ENCODE measurements at regions not wholly inside any gene's neighbourhood (a gene's known extent, or its start where the extent isn't known, plus 50 kb on each side); places are given as distances from the start of the nearest gene placed in this dataset.

- FAIRE-seq: no peak
These were observed 168.8 kb downstream of the TANC2 start for GRCh38 chr17:63134867-63135266.

DNA sequence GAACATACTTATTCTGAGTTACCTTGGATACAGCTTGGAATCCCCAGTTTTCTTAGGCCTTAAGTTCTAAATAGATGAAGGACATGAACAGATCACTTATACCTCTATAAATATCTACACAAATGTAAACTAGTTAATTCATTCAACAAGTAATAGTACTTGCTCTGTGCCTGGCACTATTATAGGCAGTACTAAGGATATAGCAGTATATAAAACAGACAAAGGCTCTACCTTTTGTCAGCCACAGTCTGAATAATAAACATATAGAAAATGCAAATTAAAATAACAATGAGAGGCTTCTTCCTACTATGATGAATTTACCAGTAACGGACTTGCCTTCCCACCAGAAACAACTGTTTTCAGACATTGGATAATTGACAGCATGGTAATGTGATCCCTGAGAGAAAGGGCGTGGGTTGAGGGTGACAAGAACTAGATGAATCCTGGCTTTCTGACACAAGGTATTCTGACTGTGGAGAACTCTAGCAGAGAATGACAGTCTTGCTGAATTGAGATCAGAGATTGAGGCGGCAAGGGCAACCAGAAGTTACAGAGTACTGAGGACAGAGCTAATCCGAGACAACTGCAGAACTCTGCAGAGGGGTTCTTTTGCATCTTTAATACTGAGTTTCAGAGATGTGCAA is 170.5 kb downstream of the TANC2 start:
- FAIRE-seq: no peak

DNA sequence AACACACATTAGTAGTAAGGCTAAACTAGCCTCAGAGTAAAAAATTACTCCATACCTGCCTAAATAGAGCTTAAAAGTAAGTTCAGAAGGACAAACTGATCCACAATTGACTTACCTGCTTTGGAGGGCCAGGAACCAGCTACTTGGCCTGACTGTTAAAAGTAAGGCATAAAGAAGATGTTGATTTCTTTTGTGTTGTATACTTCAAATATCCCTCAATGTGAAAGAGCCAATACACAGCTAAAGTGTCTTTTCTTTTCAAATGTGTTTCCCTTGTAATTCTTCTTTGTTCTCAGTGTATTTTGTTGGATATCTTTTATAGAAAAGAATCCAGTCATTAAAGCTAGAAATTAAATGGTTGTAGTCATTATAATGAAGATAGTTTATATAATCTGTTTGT is 171.1 kb downstream of the TANC2 start:
- no peak for FAIRE-seq

DNA sequence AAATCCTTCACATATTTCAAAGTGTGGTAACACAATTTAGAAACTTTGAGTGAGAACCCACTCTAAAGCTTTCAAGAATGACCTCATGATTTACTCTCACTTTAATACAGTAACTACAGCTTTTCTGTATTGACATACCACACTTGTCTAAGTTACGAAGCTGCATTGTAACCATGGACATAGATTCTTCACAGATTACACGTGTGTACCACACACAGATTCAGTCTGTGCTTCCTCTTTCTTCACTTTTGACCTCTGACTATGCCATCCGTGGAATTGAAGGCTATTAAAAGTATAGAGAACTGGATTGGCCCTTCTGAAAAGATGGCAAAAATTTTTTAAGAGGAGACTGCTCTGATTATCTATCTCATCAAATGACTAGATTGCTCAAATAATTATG is 172.7 kb downstream of the TANC2 start:
- peak; percentile 79 for FAIRE-seq

DNA sequence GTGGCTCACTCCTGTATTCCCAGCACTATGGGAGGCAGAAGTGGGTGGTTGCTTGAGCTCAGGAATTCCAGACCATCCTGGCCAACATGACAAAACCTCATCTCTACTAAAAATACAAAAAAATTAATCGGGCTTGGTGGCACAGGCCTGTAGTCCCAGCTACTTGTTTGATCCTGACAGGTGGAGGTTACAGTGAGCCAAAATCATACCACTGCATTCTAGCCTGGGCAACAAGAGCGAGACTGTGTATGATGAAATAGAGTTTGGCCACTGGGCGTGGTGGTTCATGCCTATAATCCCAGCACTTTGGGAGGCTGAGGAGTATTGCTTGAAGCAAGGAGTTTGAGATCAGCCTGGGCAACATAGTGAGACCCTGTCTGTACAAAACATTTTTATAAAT is 173.3 kb downstream of the TANC2 start:
- FAIRE-seq: no peak

GRCh38 chr17:63140255-63140654 is 174.2 kb downstream of the TANC2 start:
- FAIRE-seq: peak; percentile 53

DNA sequence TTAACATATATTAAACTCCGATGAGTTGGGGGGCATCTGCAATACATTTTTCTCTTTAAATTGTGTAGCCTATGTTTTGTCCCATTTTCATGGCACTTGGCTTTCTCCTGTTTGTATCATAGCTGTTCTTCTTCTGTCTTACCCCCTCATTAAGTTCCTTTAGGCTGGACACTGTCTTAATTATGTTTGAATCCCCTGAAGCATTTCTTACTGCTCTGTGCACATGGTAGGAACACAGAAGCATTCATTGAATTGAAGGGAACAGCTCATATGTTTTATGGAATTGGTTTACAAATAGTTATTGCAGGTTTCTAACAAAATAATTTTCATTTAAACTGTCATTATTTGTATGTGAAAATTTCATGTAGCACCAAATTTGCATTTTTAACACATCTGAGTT is 176.8 kb downstream of the TANC2 start:
- no peak for FAIRE-seq

DNA sequence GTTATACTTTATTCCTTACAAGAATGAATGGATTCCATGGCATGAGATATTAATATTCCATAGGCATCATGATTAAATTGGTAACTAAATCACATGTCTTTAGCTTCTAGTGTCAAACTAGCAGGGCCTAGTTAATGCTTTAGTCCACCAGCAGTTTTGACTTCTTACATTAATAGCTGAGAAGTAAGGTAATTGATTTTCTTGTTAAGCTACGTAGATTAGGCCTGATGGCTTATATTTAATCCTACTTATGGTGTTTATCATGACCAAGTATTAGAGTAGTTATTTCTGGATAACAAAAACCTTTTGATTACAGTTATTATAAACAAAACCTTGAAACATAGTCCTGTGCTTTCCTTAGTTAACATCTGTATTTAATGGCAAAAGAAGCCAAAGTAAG is 184.5 kb downstream of the TANC2 start:
- no peak for FAIRE-seq

- FAIRE-seq: no peak
These were observed 185.0 kb downstream of the TANC2 start for GRCh38 chr17:63150994-63151464.

GRCh38 chr17:63151941-63152523 is 186.0 kb downstream of the TANC2 start:
- FAIRE-seq: peak; percentile 90

GRCh38 chr17:63153488-63153887 is 187.5 kb downstream of the TANC2 start:
- no peak for FAIRE-seq

- no peak for FAIRE-seq
These were observed 188.7 kb downstream of the TANC2 start for GRCh38 chr17:63154586-63155244.

DNA sequence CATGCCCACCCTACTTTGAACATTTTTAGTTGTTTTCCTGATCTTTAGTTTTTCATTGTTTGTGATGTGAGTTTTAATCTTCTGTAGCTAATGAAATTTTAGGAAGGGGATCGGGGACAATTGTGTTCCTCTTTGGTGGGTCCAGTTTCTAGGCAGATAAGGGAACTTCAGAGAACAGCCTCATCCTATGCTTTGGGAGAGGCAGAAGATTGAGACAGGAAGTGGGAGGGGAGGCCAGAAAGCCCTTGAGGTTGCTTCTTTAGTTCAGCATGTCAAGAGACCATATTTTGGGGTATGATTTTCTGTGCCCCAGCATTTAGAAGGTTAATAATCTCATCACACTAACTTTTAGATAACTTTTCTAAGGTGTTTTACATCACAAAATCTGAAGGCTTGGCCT is 191.0 kb downstream of the TANC2 start:
- no peak for FAIRE-seq

GRCh38 chr17:63162406-63163157 is 196.5 kb downstream of the TANC2 start:
- no peak for FAIRE-seq

- no peak for FAIRE-seq
These were observed 197.1 kb downstream of the TANC2 start for GRCh38 chr17:63163158-63163520.

DNA sequence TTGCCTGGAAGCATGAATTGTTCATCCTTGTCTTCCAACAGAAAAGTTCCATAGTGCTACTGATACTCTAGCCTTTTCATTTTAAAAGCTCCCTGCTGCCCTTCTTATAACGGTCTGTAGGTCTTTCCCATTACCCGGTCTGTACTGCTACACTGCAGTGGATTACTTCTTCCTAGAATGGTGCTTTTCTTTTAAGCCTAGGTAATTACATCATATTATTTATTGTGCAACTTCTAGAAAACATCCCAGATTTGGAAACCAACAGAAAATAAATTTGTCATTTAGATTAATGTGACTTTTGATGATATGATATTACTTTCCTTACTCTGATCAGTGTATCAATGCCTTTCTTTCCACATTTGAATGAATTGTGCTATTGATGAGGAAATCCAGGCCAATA is 199.4 kb downstream of the TANC2 start:
- FAIRE-seq: no peak

- FAIRE-seq: no peak
These were observed 204.8 kb downstream of the TANC2 start for GRCh38 chr17:63170795-63171194.

DNA sequence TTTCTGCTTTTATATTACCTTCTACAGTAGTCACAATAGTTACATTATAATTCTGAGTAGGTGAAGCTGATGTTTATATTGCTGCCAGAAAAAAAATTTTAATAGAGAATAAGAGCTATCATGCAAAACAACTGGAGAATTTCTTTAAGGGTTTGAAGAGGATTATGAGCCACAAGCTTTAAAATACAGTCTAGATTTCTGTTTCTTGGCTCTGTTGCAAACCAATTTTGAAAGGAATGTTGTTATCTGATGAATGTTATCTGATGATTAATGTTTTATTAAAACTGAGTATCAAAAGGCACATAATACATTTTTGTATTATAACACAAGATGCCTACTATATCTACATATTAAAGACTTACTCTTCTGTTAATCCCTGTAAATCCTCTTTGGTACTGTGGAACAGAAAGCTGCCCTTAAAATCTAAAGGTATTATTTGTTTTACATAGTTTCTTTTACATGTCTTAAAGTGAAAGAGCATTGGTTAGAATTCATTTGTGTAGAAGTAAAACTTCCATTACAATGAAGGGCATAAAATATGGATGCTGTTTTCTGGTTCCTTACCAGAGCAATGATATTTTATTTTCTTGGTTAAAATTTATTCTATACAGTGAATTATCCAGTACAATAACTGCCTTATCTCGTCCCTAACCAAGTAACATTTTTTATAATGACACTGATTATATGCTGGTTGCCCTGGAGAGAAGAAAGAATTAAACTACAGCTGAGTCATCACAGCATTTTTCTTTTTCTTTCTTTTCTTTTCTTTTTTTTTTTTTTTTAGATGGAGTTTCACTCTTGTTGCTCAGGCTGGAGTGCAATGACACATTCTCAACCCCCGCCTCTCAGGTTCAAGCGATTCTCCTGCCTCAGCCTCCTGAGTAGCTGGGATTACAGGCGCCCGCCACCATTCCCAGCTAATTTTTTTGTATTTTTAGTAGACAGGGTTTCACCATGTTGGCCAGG is 205.7 kb downstream of the TANC2 start:
- peak; percentile 70 for FAIRE-seq

- no peak for FAIRE-seq
These were observed 207.4 kb downstream of the TANC2 start for GRCh38 chr17:63173450-63173849.

- FAIRE-seq: no peak
These were observed 207.9 kb downstream of the TANC2 start for GRCh38 chr17:63173903-63174302.

DNA sequence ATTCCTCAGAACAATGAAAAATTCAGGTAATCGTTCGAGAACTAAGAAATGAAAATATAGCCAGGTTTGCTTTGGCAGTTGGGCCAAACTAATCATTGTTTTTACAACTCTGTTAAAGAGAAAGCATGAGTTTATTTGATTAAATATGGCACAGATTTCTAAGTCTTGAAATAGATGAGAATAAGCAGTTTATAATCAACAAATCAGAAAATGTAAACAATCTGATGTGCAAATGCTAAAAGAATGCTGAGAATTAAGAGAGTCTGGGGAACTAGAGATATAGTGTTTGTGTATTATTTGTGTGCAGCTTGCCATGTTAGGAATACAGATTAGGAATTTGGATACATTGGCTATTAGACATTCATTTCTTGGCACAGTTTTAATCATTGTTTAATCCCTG is 212.5 kb downstream of the TANC2 start:
- no peak for FAIRE-seq

- FAIRE-seq: no peak
These were observed 215.8 kb downstream of the TANC2 start for GRCh38 chr17:63181856-63182255.

DNA sequence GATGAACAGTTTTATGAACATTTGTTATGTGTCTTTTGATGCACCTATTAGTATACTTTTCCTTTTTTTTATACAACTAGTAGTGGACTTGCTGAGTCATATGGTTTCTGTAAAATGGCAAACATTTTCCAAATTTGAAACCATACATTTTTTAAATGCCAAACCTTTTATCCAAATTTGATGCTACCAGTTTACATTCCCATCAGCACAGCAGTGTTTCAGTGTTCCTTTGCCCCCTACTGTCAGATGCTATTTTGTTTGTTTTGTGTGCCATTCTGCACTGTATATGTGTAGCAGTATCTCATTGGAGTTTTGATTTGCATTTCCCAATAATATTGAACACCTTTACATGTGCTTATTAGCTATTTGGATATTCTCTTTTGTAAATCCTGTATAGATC is 219.4 kb downstream of the TANC2 start:
- no peak for FAIRE-seq

Data from islet of Langerhans (tissue), 1 donor.